ENCODE measurements at regions not wholly inside any gene's neighbourhood (a gene's known extent, or its start where the extent isn't known, plus 50 kb on each side); places are given as distances from the start of the nearest gene placed in this dataset.

- TF ChIP-seq CTCF (conservative IDR thresholded peaks at IDR 0.05) (no peak), ZFX (IDR thresholded peaks at IDR 0.05) (no peak)
These were observed 292.6 kb upstream of the DAB2 start for GRCh38 chr5:39717176-39717897.
